GM18873 (cell line): ENCODE measurements at regions not wholly inside any gene's neighbourhood (a gene's known extent, or its start where the extent isn't known, plus 50 kb on each side); places are given as distances from the start of the nearest gene placed in this dataset.

Experiments used
- ATAC-seq: cut with Tn5 transposase; IDR thresholded peaks from one replicate; pipeline ENCODE4 v1.9.1; 2021; ENCODE audit warnings: mild to moderate bottlenecking, moderate library complexity, moderate number of reproducible peaks; ENCODE audit not compliant: unreplicated experiment, low FRiP score

- peak; percentile 57 for ATAC-seq
These were observed 87.4 kb upstream of the ZMIZ1 start for GRCh38 chr10:78981257-78981969.

- no peak for ATAC-seq
These were observed 86.8 kb upstream of the ZMIZ1 start for GRCh38 chr10:78981970-78982281.

- no peak for ATAC-seq
These were observed 86.0 kb upstream of the ZMIZ1 start for GRCh38 chr10:78982726-78983125.

- no peak for ATAC-seq
These were observed 85.2 kb upstream of the ZMIZ1 start for GRCh38 chr10:78983608-78984007.

GRCh38 chr10:78985973-78986818 is 82.6 kb upstream of the ZMIZ1 start:
- no peak for ATAC-seq

GRCh38 chr10:78991187-78991586 is 77.6 kb upstream of the ZMIZ1 start:
- peak; percentile 71 for ATAC-seq

GRCh38 chr10:78992333-78992732 is 76.4 kb upstream of the ZMIZ1 start:
- no peak for ATAC-seq

- no peak for ATAC-seq
These were observed 75.4 kb upstream of the ZMIZ1 start for GRCh38 chr10:78993261-78993945.

- ATAC-seq, result no peak
These were observed 72.6 kb upstream of the ZMIZ1 start for GRCh38 chr10:78995987-78996791.

- no peak for ATAC-seq
These were observed 72.0 kb upstream of the ZMIZ1 start for GRCh38 chr10:78996792-78997129.

- no peak for ATAC-seq
These were observed 70.8 kb upstream of the ZMIZ1 start for GRCh38 chr10:78997635-78998618.

GRCh38 chr10:79001082-79001885 is 67.5 kb upstream of the ZMIZ1 start:
- no peak for ATAC-seq

- ATAC-seq, result no peak
These were observed 66.4 kb upstream of the ZMIZ1 start for GRCh38 chr10:79002336-79002735.

GRCh38 chr10:79003183-79004100 is 65.3 kb upstream of the ZMIZ1 start:
- no peak for ATAC-seq

GRCh38 chr10:79004311-79004710 is 64.5 kb upstream of the ZMIZ1 start:
- ATAC-seq, result no peak

- ATAC-seq, result no peak
These were observed 63.5 kb upstream of the ZMIZ1 start for GRCh38 chr10:79005126-79005810.

GRCh38 chr10:79007018-79007417 is 61.7 kb upstream of the ZMIZ1 start:
- ATAC-seq, result no peak
